ENCODE measurements at regions not wholly inside any gene's neighbourhood (a gene's known extent, or its start where the extent isn't known, plus 50 kb on each side); places are given as distances from the start of the nearest gene placed in this dataset.
A peak's percentile ranks its signal among the peaks of the same experiment; 100 is the strongest.
"Not testable (repeated sequence)": the region's sequence is repeated elsewhere in the genome, so short reads cannot be mapped to it uniquely, and the experiment has no call there.

- peak in 1 of 2 donors; percentile 58 for DNase-seq
- Histone ChIP-seq H3K27ac (ENCODE audit: low read length) (no peak overlapping the region), H3K27me3 (ENCODE audit: control insufficient read depth, insufficient read depth, low read length) (no peaks in the 10 kb centered on the region), H3K4me3 (ENCODE audit: low read length) (no peak overlapping the region), H3K9me3 (ENCODE audit: control insufficient read depth, low read depth, low read length) (peaks cover 6% of the 10 kb centered on the region), H3K4me1 (ENCODE audit: control insufficient read depth, insufficient read depth, low read length) (no peaks in the 10 kb centered on the region), H3K36me3 (ENCODE audit: control insufficient read depth, insufficient read depth, low read length) (no peaks in the 10 kb centered on the region)
- no CpG with 5 or more reads among the region's 4 CpGs for WGBS (ENCODE audit: insufficient coverage, low lambda C conversion rate)
Measured at GRCh38 chr17:30677550-30678249, 146.8 kb downstream of the CRLF3 start.

DNA sequence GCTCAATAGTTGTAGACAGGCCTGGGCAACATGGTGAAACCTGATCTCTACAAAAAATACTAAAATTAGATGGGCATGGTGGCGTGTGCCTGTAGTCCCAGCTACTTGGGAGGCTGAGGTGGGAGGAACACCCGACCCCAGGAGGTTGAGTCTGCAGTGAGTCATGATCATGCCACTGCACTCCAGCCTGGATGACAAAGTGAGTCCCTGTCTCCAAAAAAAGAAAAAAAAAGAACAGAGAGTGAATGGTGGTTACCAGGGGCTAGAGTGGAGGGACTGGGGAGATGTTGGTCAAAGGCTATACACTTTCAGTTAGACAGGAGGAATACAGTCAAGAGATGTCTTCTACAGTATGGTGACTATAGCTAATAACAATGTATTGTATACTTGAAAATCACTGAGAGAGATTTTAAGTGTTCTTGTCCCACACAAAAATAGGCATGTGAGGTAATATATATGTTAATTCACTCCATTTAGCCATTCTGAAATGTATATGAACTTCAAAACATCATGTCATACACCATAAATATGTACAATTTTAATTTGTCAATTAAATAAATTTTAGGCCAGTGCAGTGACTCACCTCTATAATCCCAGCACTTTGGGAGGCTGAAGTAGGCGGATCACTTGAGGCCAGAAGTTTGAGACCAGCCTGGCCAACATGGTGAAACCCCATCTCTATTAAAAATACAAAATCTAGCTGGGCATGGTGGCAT is 148.6 kb downstream of the CRLF3 start:
- DNase-seq; H3K27me3 ChIP-seq (ENCODE audit: control insufficient read depth, insufficient read depth, low read length); H3K4me3 ChIP-seq (ENCODE audit: low read length); H3K9me3 ChIP-seq (ENCODE audit: control insufficient read depth, low read depth, low read length); H3K36me3 ChIP-seq (ENCODE audit: control insufficient read depth, insufficient read depth, low read length); H3K4me1 ChIP-seq (ENCODE audit: control insufficient read depth, insufficient read depth, low read length); H3K27ac ChIP-seq (ENCODE audit: low read length): not testable (repeated sequence)
- WGBS (ENCODE audit: insufficient coverage, low lambda C conversion rate) = no CpG with 5 or more reads among the region's 3 CpGs

GRCh38 chr17:30669217-30669649 is 155.3 kb downstream of the CRLF3 start:
- DNase-seq; H3K27ac ChIP-seq (ENCODE audit: low read length); H3K27me3 ChIP-seq (ENCODE audit: control insufficient read depth, insufficient read depth, low read length); H3K36me3 ChIP-seq (ENCODE audit: control insufficient read depth, insufficient read depth, low read length); H3K9me3 ChIP-seq (ENCODE audit: control insufficient read depth, low read depth, low read length); H3K4me1 ChIP-seq (ENCODE audit: control insufficient read depth, insufficient read depth, low read length); H3K4me3 ChIP-seq (ENCODE audit: low read length): not testable (repeated sequence)
- WGBS (ENCODE audit: insufficient coverage, low lambda C conversion rate) = no CpG with 5 or more reads among the region's 9 CpGs

GRCh38 chr17:30668360-30669181 is 155.9 kb downstream of the CRLF3 start:
- not testable (repeated sequence) for H3K36me3 ChIP-seq (ENCODE audit: control insufficient read depth, insufficient read depth, low read length); H3K4me1 ChIP-seq (ENCODE audit: control insufficient read depth, insufficient read depth, low read length); H3K27me3 ChIP-seq (ENCODE audit: control insufficient read depth, insufficient read depth, low read length); H3K9me3 ChIP-seq (ENCODE audit: control insufficient read depth, low read depth, low read length); H3K27ac ChIP-seq (ENCODE audit: low read length); DNase-seq; H3K4me3 ChIP-seq (ENCODE audit: low read length)
- no CpG with 5 or more reads among the region's 31 CpGs for WGBS (ENCODE audit: insufficient coverage, low lambda C conversion rate)

DNA sequence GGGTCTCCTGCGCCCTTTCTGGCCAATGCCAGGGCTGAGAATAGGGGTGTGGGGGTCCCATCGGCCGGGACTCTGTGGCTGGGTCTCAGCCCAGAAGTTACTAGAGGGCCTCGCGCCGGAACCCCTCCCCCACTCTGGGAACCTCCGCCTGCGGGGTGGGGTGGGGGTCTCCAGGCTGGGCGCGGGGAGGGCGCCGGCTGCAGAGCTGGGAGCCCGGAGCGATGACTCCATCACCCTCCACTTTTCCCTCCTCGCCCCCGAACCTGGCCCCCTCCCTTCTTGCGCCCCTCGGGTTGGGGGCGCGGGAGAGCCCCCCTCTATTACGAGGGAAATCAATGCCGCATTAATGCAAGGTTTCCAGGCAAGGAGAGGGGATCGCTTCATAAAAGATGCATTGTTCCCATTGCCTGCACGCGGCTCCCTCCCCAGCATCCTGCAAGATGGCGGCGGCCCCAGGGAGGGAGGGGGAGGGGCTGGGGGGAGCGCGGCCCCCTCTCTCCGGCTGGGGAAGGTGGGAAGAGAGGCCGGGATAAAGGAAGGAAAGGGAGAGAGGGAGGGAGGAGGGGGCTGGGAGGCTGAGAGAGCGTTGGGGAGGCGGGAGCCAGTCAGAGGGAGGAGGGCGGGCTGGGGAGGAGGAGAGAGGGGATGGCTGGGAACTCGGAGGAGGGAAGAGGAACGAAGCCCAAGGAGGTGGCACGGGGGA is 156.7 kb downstream of the CRLF3 start:
- H3K27me3 ChIP-seq (ENCODE audit: control insufficient read depth, insufficient read depth, low read length); H3K36me3 ChIP-seq (ENCODE audit: control insufficient read depth, insufficient read depth, low read length); H3K27ac ChIP-seq (ENCODE audit: low read length); H3K9me3 ChIP-seq (ENCODE audit: control insufficient read depth, low read depth, low read length); H3K4me1 ChIP-seq (ENCODE audit: control insufficient read depth, insufficient read depth, low read length): not testable (repeated sequence)
- peak; percentile 4 to 44 for DNase-seq
- H3K4me3 ChIP-seq (ENCODE audit: low read length) = peak overlapping the region; percentile 39
- no CpG with 5 or more reads among the region's 37 CpGs for WGBS (ENCODE audit: insufficient coverage, low lambda C conversion rate)

GRCh38 chr17:30666838-30667656 is 157.4 kb downstream of the CRLF3 start:
- H3K9me3 ChIP-seq (ENCODE audit: control insufficient read depth, low read depth, low read length); H3K27me3 ChIP-seq (ENCODE audit: control insufficient read depth, insufficient read depth, low read length); H3K4me1 ChIP-seq (ENCODE audit: control insufficient read depth, insufficient read depth, low read length); DNase-seq; H3K27ac ChIP-seq (ENCODE audit: low read length); H3K36me3 ChIP-seq (ENCODE audit: control insufficient read depth, insufficient read depth, low read length): not testable (repeated sequence)
- WGBS (ENCODE audit: insufficient coverage, low lambda C conversion rate) = no CpG with 5 or more reads among the region's 23 CpGs
- H3K4me3 ChIP-seq (ENCODE audit: low read length) = peak overlapping the region; percentile 39

DNA sequence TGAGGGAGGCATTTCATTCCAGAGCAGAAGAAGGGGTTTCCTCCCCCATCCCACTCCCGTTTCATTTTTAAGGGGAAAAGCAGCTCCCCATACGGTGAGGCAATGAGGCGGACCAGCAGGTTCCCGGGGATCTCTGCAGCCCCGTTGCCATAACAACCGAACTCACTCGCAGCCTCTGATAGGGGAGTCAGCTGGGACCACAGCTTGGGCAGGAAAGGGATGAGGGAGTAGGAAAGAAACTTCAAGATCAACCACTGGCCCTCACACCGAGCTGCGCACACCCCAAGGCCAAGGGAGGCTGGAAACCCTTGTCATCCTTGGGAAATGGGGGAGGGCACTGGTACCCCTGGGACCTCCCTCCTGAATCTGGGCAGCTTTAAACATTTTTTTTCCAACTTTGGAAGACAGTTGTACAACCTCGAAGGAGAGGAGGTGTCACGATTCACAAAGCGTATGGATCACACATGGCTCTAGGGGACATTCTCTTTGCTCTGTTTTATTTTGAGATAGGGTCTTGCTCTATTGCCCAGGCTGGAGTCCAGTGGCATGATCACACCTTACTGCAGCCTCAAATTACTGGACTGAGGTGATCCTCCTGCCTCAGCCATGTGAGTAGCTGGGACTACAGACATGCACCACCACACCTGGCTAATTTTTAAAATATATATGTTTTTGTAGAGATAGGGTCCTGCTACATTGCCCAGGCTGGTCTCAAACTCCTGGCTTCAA is 160.6 kb downstream of the CRLF3 start:
- WGBS (ENCODE audit: insufficient coverage, low lambda C conversion rate) = no CpG with 5 or more reads among the region's 12 CpGs
- DNase-seq; H3K36me3 ChIP-seq (ENCODE audit: control insufficient read depth, insufficient read depth, low read length); H3K4me1 ChIP-seq (ENCODE audit: control insufficient read depth, insufficient read depth, low read length); H3K9me3 ChIP-seq (ENCODE audit: control insufficient read depth, low read depth, low read length); H3K4me3 ChIP-seq (ENCODE audit: low read length); H3K27ac ChIP-seq (ENCODE audit: low read length); H3K27me3 ChIP-seq (ENCODE audit: control insufficient read depth, insufficient read depth, low read length): not testable (repeated sequence)

GRCh38 chr17:30657148-30657547 is 167.3 kb downstream of the CRLF3 start:
- H3K9me3 ChIP-seq (ENCODE audit: control insufficient read depth, low read depth, low read length); H3K27me3 ChIP-seq (ENCODE audit: control insufficient read depth, insufficient read depth, low read length); H3K36me3 ChIP-seq (ENCODE audit: control insufficient read depth, insufficient read depth, low read length); H3K27ac ChIP-seq (ENCODE audit: low read length); H3K4me3 ChIP-seq (ENCODE audit: low read length); DNase-seq; H3K4me1 ChIP-seq (ENCODE audit: control insufficient read depth, insufficient read depth, low read length): not testable (repeated sequence)
- no CpG with 5 or more reads among the region's 4 CpGs for WGBS (ENCODE audit: insufficient coverage, low lambda C conversion rate)

DNA sequence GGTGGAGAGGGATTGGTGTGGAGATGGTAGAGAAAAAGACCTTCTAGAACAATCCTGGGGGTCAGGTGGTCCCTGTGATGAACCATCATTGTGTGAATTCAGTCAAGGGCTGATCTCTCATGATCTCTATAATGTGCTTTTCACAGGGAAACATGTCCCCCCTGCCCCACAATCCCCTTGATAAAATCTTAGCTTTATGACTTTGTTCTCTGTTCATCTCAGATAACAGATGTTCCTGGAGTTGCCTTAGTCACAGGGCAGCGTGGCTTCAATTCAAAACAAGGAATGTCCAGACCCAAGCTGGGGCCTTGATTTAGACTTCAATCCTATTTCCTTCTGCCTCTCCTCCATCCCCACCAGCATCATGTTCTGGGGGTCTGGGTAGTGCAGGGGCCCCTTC is 171.5 kb downstream of the CRLF3 start:
- H3K27ac ChIP-seq (ENCODE audit: low read length); H3K36me3 ChIP-seq (ENCODE audit: control insufficient read depth, insufficient read depth, low read length); H3K4me3 ChIP-seq (ENCODE audit: low read length); H3K4me1 ChIP-seq (ENCODE audit: control insufficient read depth, insufficient read depth, low read length); H3K27me3 ChIP-seq (ENCODE audit: control insufficient read depth, insufficient read depth, low read length); DNase-seq; H3K9me3 ChIP-seq (ENCODE audit: control insufficient read depth, low read depth, low read length): not testable (repeated sequence)
- WGBS (ENCODE audit: insufficient coverage, low lambda C conversion rate) = no CpG with 5 or more reads among the region's 1 CpG

Data from large intestine (tissue), 3 donors.